ENCODE measurements at regions not wholly inside any gene's neighbourhood (a gene's known extent, or its start where the extent isn't known, plus 50 kb on each side); places are given as distances from the start of the nearest gene placed in this dataset.
"Not testable (repeated sequence)": the region's sequence is repeated elsewhere in the genome, so short reads cannot be mapped to it uniquely, and the experiment has no call there.

DNA sequence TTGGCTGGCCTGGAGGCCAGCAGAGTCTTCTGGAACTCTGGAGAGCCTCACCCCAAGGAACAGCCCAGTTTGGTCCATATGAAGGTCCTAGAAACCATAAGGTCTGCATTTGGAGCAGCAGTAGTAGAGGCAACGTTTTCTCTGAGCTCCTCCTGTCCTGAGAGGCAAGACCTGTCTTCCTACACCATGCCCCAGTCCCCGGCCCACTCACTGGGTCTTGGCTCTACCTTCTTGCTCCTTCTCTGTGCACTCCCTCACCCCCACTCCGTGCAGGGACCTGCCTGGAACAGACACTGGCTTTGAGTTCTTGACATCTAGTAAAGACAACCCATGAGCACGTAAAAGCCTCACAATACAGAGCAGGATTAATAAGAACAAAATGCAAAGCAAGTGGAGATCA lies 76.6 kb downstream of the CHRD start (continued):
- TF ChIP-seq REST (IDR thresholded peaks at IDR 0.05; ENCODE audit: low read depth) = no peak
- no peak for TF ChIP-seq CBX3 (IDR thresholded peaks at IDR 0.05; ENCODE audit: low read depth)
- TF ChIP-seq ZFX (IDR thresholded peaks at IDR 0.05) = no peak
- TF ChIP-seq POLR2A (IDR thresholded peaks at IDR 0.05; ENCODE audit: borderline replicate concordance, extremely low read depth, insufficient read depth, insufficient read length) = no peak
- TF ChIP-seq, protein P1, sequence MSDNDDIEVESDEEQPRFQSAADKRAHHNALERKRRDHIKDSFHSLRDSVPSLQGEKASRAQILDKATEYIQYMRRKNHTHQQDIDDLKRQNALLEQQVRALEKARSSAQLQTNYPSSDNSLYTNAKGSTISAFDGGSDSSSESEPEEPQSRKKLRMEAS (IDR thresholded peaks at IDR 0.05) = no peak
- no peak for TF ChIP-seq SRF (IDR thresholded peaks at IDR 0.05; ENCODE audit: low read depth)

- CTCF ChIA-PET = no interaction called here
- no TSS peak for BruUV-seq (replicated peaks)
These were observed 77.5 kb downstream of the CHRD start for GRCh38 chr3:184457329-184457728.

GRCh38 chr3:184457784-184458377 lies 78.0 kb downstream of the CHRD start:
- intact Hi-C loops (cut with micrococcal nuclease); CTCF ChIA-PET; H2AFZ ChIP-seq (ENCODE audit: low read depth, low read length, poor library complexity, severe bottlenecking); H3K27ac ChIP-seq (ENCODE audit: low read depth, low read length); POLR2A ChIA-PET; H3K9me3 ChIP-seq (ENCODE audit: control insufficient read depth in 1 of 2, insufficient read depth in 1 of 2, low read depth in 1 of 2, low read length in 2 of 2); H3K9ac ChIP-seq (ENCODE audit: low read length); H4K20me1 ChIP-seq (ENCODE audit: insufficient read depth); H3K36me3 ChIP-seq (ENCODE audit: control insufficient read depth in 1 of 2, insufficient read depth in 2 of 2, low read length in 2 of 2); H3K4me2 ChIP-seq (ENCODE audit: low read length); H3K79me2 ChIP-seq (ENCODE audit: insufficient read depth, low read length); ATAC-seq; H3K27me3 ChIP-seq (ENCODE audit: insufficient read depth, low read length); DNase-seq (ENCODE audit: low read depth, low spot score); H3K4me3 ChIP-seq (replicated peaks in 1 of 2; ENCODE audit: low read depth in 1 of 2, low read length in 2 of 2); H3K9me2 ChIP-seq (ENCODE audit: insufficient read depth); BruUV-seq (replicated peaks); RAD21 ChIA-PET (ENCODE audit: low non-redundant PET in 1 of 2, low total read pairs in 2 of 2, uncharacterized antibody in 2 of 2, unreplicated experiment in 2 of 2): not testable (repeated sequence)
- H3K4me1 ChIP-seq (ENCODE audit: control insufficient read depth in 1 of 2, insufficient read depth in 2 of 2, low read length in 2 of 2) = peaks cover 0 to 14% of the 10 kb centered on the region in 2 experiments; a peak in 2 of 4 replicates

More at GRCh38 chr3:184457329-184457728, 77.5 kb downstream of the CHRD start:
- intact Hi-C loops (cut with micrococcal nuclease) = no loop called here
- ATAC-seq (no peak), DNase-seq (ENCODE audit: low read depth, low spot score) (no peak)
- Histone ChIP-seq H3K27ac (ENCODE audit: low read depth, low read length) (no peak overlapping the region), H2AFZ (ENCODE audit: low read depth, low read length, poor library complexity, severe bottlenecking) (no peak overlapping the region), H3K4me2 (ENCODE audit: low read length) (no peak overlapping the region), H3K9me2 (ENCODE audit: insufficient read depth) (no peaks in the 10 kb centered on the region), H4K20me1 (ENCODE audit: insufficient read depth) (no peaks in the 10 kb centered on the region), H3K4me3 (replicated peaks in 1 of 2; ENCODE audit: low read depth in 1 of 2, low read length in 2 of 2) (no peak overlapping the region), H3K27me3 (ENCODE audit: insufficient read depth, low read length) (no peaks in the 10 kb centered on the region), H3K36me3 (ENCODE audit: control insufficient read depth in 1 of 2, insufficient read depth in 2 of 2, low read length in 2 of 2) (no peaks in the 10 kb centered on the region), H3K9me3 (ENCODE audit: control insufficient read depth in 1 of 2, insufficient read depth in 1 of 2, low read depth in 1 of 2, low read length in 2 of 2) (no peaks in the 10 kb centered on the region), H3K4me1 (ENCODE audit: control insufficient read depth in 1 of 2, insufficient read depth in 2 of 2, low read length in 2 of 2) (peaks cover 0 to 14% of the 10 kb centered on the region in 2 experiments; a peak in 2 of 4 replicates), H3K9ac (ENCODE audit: low read length) (no peak overlapping the region), H3K79me2 (ENCODE audit: insufficient read depth, low read length) (no peaks in the 10 kb centered on the region)
- TF ChIP-seq EZH2 (IDR thresholded peaks at IDR 0.05) (no peak), POLR2A (IDR thresholded peaks at IDR 0.05; ENCODE audit: borderline replicate concordance, extremely low read depth, insufficient read depth, insufficient read length) (no peak)
- TF ChIP-seq, protein P1 (IDR thresholded peaks at IDR 0.05) = no peak
- ChIA-PET POLR2A (no interaction called here), RAD21 (ENCODE audit: low non-redundant PET in 1 of 2, low total read pairs in 2 of 2, uncharacterized antibody in 2 of 2, unreplicated experiment in 2 of 2) (no interaction called here)
